Thyroid gland (tissue), 4 donors: ENCODE measurements at regions not wholly inside any gene's neighbourhood (a gene's known extent, or its start where the extent isn't known, plus 50 kb on each side); places are given as distances from the start of the nearest gene placed in this dataset.
"Not testable (repeated sequence)": the region's sequence is repeated elsewhere in the genome, so short reads cannot be mapped to it uniquely, and the experiment has no call there.

ENCODE experiments used
- DNase-seq, 2 donors: peaks; one replicate each; pipeline ENCODE4 v3.0.0-alpha.2; 2019
- H3K27ac ChIP-seq, 3 donors: fragments of 200-600 bp; sonication (generic); 1 replicate in 2 of 3; 2 replicates in 1 of 3; pipeline ENCODE4 v1.5.1; 2016 to 2019; ENCODE audit warnings: mild to moderate bottlenecking in 1 of 3, moderate library complexity in 1 of 3
- H3K27me3 ChIP-seq: fragments of 200-600 bp; sonication (generic); one replicate; pipeline ENCODE4 v1.5.1; 2019
- H3K36me3 ChIP-seq, 2 donors: fragments of 200-600 bp; sonication (generic); one replicate each; pipeline ENCODE4 v1.5.1; 2016 to 2019
- H3K4me1 ChIP-seq, 2 donors: fragments of 200-600 bp; sonication (generic); one replicate each; pipeline ENCODE4 v1.5.1; 2017 to 2019
- H3K4me3 ChIP-seq, 3 donors: fragments of 200-600 bp; sonication (generic); replicated peaks in 1 of 3; 1 replicate in 2 of 3; 2 replicates in 1 of 3; pipeline ENCODE4 v1.5.1; 2016; ENCODE audit warnings: mild to moderate bottlenecking in 1 of 3
- H3K9me3 ChIP-seq: fragments of 200-600 bp; sonication (generic); one replicate; pipeline ENCODE4 v1.5.1; 2017
- POLR2A ChIP-seq, 2 donors: fragments of 450-650 bp; IDR thresholded peaks; one replicate each; pipeline ENCODE4 v1.6.1; 2017; ENCODE audit warnings: antibody characterized with exemption in 2 of 2, mild to moderate bottlenecking in 2 of 2, moderate library complexity in 1 of 2
- WGBS, 2 donors: methylation state at CpG; one replicate each; pipeline ENCODE4 v1.1.5; 2017; 5-methylcytosine and 5-hydroxymethylcytosine counted together
- intact Hi-C: fragments of 100-400 bp; cut with DNase I; formaldehyde crosslinking; loops from one replicate; pipeline ENCODE4 v1.15.1; 2023
- TF ChIP-seq, protein P1 (sequence below), 6 experiments: fragments of 200-600 bp in 3 of 6; fragments of 450-650 bp in 3 of 6; sonication (generic) in 3 of 6; IDR thresholded peaks; one replicate each; pipeline ENCODE4 v1.5.1; 2016 to 2019; ENCODE audit warnings: antibody characterized with exemption in 6 of 6, mild to moderate bottlenecking in 2 of 6, inconsistent platforms in 1 of 6, moderate library complexity in 1 of 6

DNA sequence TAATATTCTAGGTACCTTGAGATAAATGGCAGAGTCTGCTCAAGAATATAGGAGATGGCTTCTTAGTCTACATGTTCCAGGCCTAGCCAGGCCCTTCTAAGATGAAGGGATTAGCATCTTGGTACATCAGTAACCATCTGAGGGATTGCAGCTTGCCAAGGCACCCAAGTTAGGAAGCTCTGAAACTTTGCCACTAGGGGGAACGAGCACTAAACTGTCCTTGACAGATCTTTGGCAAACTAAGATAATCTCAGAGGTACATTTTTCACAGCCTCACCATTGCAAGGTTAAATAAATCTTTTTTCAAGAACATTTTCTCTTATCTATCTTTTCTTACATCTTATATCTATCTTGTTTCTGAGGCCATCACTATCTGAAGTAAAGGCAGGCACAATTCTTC lies 351.2 kb downstream of the RAP2B start:
- Histone ChIP-seq H3K27me3 (no peaks in the 10 kb centered on the region), H3K4me1 (no peaks in the 10 kb centered on the region), H3K36me3 (no peaks in the 10 kb centered on the region), H3K27ac (no peak overlapping the region), H3K4me3 (no peak overlapping the region), H3K9me3 (no peaks in the 10 kb centered on the region)
- WGBS, 2 donors = 25 to 36% methylated on average over 1 of the region's 1 CpG
- intact Hi-C loops = no loop called here
- DNase-seq = no peak
- TF ChIP-seq POLR2A (IDR thresholded peaks at IDR 0.05) = no peak
- TF ChIP-seq, protein P1, sequence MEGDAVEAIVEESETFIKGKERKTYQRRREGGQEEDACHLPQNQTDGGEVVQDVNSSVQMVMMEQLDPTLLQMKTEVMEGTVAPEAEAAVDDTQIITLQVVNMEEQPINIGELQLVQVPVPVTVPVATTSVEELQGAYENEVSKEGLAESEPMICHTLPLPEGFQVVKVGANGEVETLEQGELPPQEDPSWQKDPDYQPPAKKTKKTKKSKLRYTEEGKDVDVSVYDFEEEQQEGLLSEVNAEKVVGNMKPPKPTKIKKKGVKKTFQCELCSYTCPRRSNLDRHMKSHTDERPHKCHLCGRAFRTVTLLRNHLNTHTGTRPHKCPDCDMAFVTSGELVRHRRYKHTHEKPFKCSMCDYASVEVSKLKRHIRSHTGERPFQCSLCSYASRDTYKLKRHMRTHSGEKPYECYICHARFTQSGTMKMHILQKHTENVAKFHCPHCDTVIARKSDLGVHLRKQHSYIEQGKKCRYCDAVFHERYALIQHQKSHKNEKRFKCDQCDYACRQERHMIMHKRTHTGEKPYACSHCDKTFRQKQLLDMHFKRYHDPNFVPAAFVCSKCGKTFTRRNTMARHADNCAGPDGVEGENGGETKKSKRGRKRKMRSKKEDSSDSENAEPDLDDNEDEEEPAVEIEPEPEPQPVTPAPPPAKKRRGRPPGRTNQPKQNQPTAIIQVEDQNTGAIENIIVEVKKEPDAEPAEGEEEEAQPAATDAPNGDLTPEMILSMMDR (IDR thresholded peaks at IDR 0.05) = peak in 2 of 6 experiments; percentile 17 to 40

- no peaks in the 10 kb centered on the region for H3K9me3 ChIP-seq
- H3K4me1 ChIP-seq = no peaks in the 10 kb centered on the region
- H3K27me3 ChIP-seq = no peaks in the 10 kb centered on the region
- no peak overlapping the region for H3K27ac ChIP-seq
- intact Hi-C loops = no loop called here
- no peak for DNase-seq
- TF ChIP-seq, protein P1 (IDR thresholded peaks at IDR 0.05) = no peak
- TF ChIP-seq POLR2A (IDR thresholded peaks at IDR 0.05) = no peak
- no peaks in the 10 kb centered on the region for H3K36me3 ChIP-seq
- H3K4me3 ChIP-seq = no peak overlapping the region
Measured at GRCh38 chr3:153528473-153528872, 366.4 kb downstream of the RAP2B start.

DNA sequence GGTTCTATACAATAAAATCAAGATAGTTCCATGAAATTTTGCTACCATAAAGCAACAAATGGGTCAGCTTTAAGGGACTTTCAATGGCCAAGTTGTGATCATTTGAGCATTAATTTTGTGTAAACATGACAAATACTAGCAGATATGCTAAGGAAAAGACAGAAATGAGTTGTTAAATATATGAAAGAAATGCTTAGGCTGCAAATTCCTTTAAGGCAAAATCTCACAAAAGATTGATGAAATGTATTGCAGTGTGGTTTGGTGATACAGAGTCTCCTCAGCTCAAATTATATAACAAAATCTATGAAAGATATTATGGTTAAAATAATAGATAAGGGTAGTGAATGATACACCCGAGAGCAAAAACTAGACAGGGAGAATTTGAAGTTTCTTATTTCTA lies 377.2 kb downstream of the RAP2B start:
- WGBS, 2 donors = 71 to 81% methylated on average over 1 of the region's 1 CpG

GRCh38 chr3:153545471-153545870 lies 383.4 kb downstream of the RAP2B start:
- Histone ChIP-seq H3K9me3 (no peaks in the 10 kb centered on the region), H3K27ac (no peak overlapping the region), H3K4me1 (no peaks in the 10 kb centered on the region), H3K4me3 (no peak overlapping the region), H3K36me3 (no peaks in the 10 kb centered on the region), H3K27me3 (no peaks in the 10 kb centered on the region)
- intact Hi-C loops = no loop called here
- 72% methylated on average over 3 of the region's 3 CpGs for WGBS, 2 donors
- no peak for DNase-seq
- TF ChIP-seq, protein P1 (IDR thresholded peaks at IDR 0.05) = no peak
- no peak for TF ChIP-seq POLR2A (IDR thresholded peaks at IDR 0.05)

More for the DNA sequence above, 377.2 kb downstream of the RAP2B start:
- Histone ChIP-seq H3K27me3 (no peaks in the 10 kb centered on the region), H3K4me3 (no peak overlapping the region), H3K4me1 (no peaks in the 10 kb centered on the region), H3K27ac (no peak overlapping the region), H3K36me3 (no peaks in the 10 kb centered on the region), H3K9me3 (no peaks in the 10 kb centered on the region)
- intact Hi-C loops = no loop called here
- no peak for DNase-seq
- TF ChIP-seq POLR2A (IDR thresholded peaks at IDR 0.05) = no peak
- TF ChIP-seq, protein P1 (IDR thresholded peaks at IDR 0.05) = no peak

DNA sequence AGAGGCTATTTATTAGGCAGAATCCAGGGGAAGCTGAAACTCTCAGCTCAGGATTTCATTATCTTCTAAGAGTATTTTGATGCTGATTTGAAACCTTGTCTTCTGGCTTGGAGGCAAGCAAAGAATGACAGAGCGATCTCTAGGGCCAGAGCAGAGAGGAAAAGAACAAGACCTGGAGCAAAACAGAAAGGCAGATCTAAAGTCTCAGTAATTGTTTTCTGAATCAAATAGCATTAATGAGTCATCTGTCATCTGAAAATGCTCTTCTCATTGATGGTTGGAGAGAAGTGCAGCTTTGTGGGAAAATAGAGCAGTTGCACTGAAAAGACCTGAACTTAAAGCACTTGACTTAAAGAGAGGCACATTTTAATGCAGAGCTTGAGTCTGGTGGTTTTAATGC lies 385.9 kb downstream of the RAP2B start:
- TF ChIP-seq, protein P1 (IDR thresholded peaks at IDR 0.05) = no peak
- no peak for TF ChIP-seq POLR2A (IDR thresholded peaks at IDR 0.05)
- 93 to 97% methylated on average over 1 of the region's 1 CpG for WGBS, 2 donors
- Histone ChIP-seq H3K4me1 (no peaks in the 10 kb centered on the region), H3K27me3 (no peaks in the 10 kb centered on the region), H3K9me3 (no peaks in the 10 kb centered on the region), H3K27ac (no peak overlapping the region), H3K36me3 (no peaks in the 10 kb centered on the region), H3K4me3 (no peak overlapping the region)
- DNase-seq = no peak
- intact Hi-C loops = no loop called here

GRCh38 chr3:153549686-153550085 lies 387.7 kb downstream of the RAP2B start:
- DNase-seq, H3K36me3 ChIP-seq, H3K27me3 ChIP-seq, H3K9me3 ChIP-seq, intact Hi-C loops, H3K27ac ChIP-seq, H3K4me1 ChIP-seq, H3K4me3 ChIP-seq: not testable (repeated sequence)
